MM.1S (cell line): ENCODE measurements at regions not wholly inside any gene's neighbourhood (a gene's known extent, or its start where the extent isn't known, plus 50 kb on each side); places are given as distances from the start of the nearest gene placed in this dataset.

Experiments
- DNase-seq: peaks from one replicate; pipeline ENCODE4 v3.0.0-alpha.2; 2015
- H2AFZ ChIP-seq: fragments of 300-600 bp; sonication (generic); 2 replicates; pipeline ENCODE4 v1.6.0; 2016; ENCODE audit warnings: antibody characterized with exemption, low read length
- H3F3A ChIP-seq: fragments of 300-600 bp; sonication (generic); 2 replicates; pipeline ENCODE4 v1.6.1; 2016; ENCODE audit warnings: mild to moderate bottlenecking, antibody characterized with exemption, low read length, moderate library complexity, mixed read lengths; ENCODE audit not compliant: insufficient read depth
- H3K27ac ChIP-seq: fragments of 300-600 bp; sonication (generic); 2 replicates; pipeline ENCODE4 v1.5.1; 2016; ENCODE audit warnings: mild to moderate bottlenecking, low read length
- H3K27me3 ChIP-seq: fragments of 300-600 bp; sonication (generic); replicated peaks from 2 replicates; pipeline ENCODE4 v1.6.0; 2016; ENCODE audit warnings: low read length; ENCODE audit not compliant: insufficient read depth
- H3K36me3 ChIP-seq: fragments of 300-600 bp; sonication (generic); replicated peaks from 2 replicates; pipeline ENCODE4 v1.6.1; 2016; ENCODE audit warnings: mild to moderate bottlenecking, low read length, mixed read lengths; ENCODE audit not compliant: insufficient read depth
- H3K4me1 ChIP-seq: fragments of 300-600 bp; sonication (generic); 2 replicates; pipeline ENCODE4 v1.6.1; 2016; ENCODE audit warnings: low read length, mixed read lengths
- H3K4me2 ChIP-seq: fragments of 300-600 bp; sonication (generic); 2 replicates; pipeline ENCODE4 v1.6.0; 2016; ENCODE audit warnings: low read depth, low read length
- H3K4me3 ChIP-seq: fragments of 300-600 bp; sonication (generic); 2 replicates; pipeline ENCODE4 v1.5.1; 2016; ENCODE audit warnings: low read length, mixed read lengths
- H3K79me2 ChIP-seq: fragments of 300-600 bp; sonication (generic); 2 replicates; pipeline ENCODE4 v1.6.1; 2016; ENCODE audit warnings: mixed run types, low read length, mixed read lengths
- H3K9ac ChIP-seq: fragments of 300-600 bp; sonication (generic); 2 replicates; pipeline ENCODE4 v1.6.1; 2016; ENCODE audit warnings: low read length, mixed read lengths
- H3K9me2 ChIP-seq: fragments of 300-600 bp; sonication (generic); replicated peaks from 2 replicates; pipeline ENCODE4 v1.6.1; 2016; ENCODE audit warnings: mild to moderate bottlenecking, low read length, mixed read lengths; ENCODE audit not compliant: insufficient read depth
- H3K9me3 ChIP-seq: fragments of 300-600 bp; sonication (generic); replicated peaks from 2 replicates; pipeline ENCODE4 v1.6.1; 2016; ENCODE audit warnings: mild to moderate bottlenecking, low read length, mixed read lengths; ENCODE audit not compliant: insufficient read depth
- H4K20me1 ChIP-seq: fragments of 300-600 bp; sonication (generic); 2 replicates; pipeline ENCODE4 v1.6.1; 2016; ENCODE audit warnings: mild to moderate bottlenecking, low read length, moderate library complexity, mixed read lengths; ENCODE audit not compliant: insufficient read depth
- EZH2 ChIP-seq: fragments of 300-600 bp; sonication (generic); optimal IDR thresholded peaks from 2 replicates; pipeline ENCODE3; 2017; ENCODE audit warnings: low read depth, mild to moderate bottlenecking, antibody characterized with exemption, low read length, mixed read lengths
- EZH2phosphoT487 ChIP-seq: fragments of 300-600 bp; sonication (generic); IDR thresholded peaks from 2 replicates; pipeline ENCODE4 v1.6.1; 2018; ENCODE audit warnings: antibody characterized with exemption, low read length
- TF ChIP-seq, protein P1 (sequence below): fragments of 300-600 bp; sonication (generic); IDR thresholded peaks from 2 replicates; pipeline ENCODE4 v1.5.1; 2016; ENCODE audit warnings: antibody characterized with exemption, low read length, mixed read lengths

DNA sequence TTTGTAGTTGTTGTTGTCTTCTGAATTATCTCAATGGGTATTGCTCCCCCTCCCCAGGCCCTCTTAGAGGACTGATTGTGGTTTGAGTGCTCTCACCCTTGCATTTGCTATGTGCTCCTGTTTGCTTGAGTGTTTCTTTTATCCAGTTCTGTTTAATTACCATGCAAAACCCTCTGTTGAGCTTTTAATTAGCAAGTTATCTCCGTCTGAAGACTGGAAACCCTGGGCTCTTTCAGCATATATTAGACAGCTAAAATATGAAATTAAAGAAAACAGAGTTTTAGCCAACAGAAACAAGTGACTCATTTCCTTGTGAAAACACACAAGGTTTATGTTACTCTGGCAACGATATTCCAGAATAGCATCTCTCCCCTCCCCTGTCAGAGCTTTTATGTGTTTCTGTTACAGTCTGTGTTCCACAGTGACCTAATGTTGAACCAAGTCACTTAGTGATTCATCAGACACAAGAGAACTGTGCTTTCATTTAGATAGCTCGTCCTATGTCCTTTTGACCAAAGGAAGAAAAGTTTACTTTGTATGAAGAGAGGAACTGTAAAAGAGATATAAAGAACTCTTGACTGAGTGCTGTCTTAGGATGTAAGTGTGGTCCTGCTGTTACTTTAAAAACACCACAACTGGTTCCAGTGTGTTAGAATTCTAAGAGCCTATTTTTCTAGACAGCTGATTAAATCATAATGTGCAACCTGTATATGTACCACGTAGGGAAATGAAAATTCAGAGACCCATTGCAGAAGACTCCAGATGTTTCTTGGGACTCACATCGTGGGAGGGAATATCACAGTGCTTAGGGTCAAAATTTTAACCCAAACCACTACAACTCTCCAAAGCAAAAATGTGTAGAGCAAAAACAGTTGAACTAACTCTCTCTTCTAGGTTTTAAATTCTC is 172.8 kb upstream of the RBMS1 start:
- Histone ChIP-seq H3K9me3 (no peaks in the 10 kb centered on the region), H3K36me3 (no peaks in the 10 kb centered on the region), H4K20me1 (no peaks in the 10 kb centered on the region), H3K4me1 (peaks cover 23% of the 10 kb centered on the region), H3K27ac (peak overlapping the region; percentile 89), H3F3A (peaks cover 21% of the 10 kb centered on the region), H3K9ac (peak overlapping the region; percentile 71), H3K79me2 (no peaks in the 10 kb centered on the region), H3K4me3 (peak overlapping the region; percentile 50), H3K4me2 (peak overlapping the region; percentile 93), H3K27me3 (no peaks in the 10 kb centered on the region), H2AFZ (peak overlapping the region; percentile 32), H3K9me2 (no peaks in the 10 kb centered on the region)
- peak; percentile 90 for DNase-seq
- TF ChIP-seq, protein P1, sequence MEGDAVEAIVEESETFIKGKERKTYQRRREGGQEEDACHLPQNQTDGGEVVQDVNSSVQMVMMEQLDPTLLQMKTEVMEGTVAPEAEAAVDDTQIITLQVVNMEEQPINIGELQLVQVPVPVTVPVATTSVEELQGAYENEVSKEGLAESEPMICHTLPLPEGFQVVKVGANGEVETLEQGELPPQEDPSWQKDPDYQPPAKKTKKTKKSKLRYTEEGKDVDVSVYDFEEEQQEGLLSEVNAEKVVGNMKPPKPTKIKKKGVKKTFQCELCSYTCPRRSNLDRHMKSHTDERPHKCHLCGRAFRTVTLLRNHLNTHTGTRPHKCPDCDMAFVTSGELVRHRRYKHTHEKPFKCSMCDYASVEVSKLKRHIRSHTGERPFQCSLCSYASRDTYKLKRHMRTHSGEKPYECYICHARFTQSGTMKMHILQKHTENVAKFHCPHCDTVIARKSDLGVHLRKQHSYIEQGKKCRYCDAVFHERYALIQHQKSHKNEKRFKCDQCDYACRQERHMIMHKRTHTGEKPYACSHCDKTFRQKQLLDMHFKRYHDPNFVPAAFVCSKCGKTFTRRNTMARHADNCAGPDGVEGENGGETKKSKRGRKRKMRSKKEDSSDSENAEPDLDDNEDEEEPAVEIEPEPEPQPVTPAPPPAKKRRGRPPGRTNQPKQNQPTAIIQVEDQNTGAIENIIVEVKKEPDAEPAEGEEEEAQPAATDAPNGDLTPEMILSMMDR: no peak
- no peak for TF ChIP-seq EZH2
- TF ChIP-seq EZH2phosphoT487: no peak

DNA sequence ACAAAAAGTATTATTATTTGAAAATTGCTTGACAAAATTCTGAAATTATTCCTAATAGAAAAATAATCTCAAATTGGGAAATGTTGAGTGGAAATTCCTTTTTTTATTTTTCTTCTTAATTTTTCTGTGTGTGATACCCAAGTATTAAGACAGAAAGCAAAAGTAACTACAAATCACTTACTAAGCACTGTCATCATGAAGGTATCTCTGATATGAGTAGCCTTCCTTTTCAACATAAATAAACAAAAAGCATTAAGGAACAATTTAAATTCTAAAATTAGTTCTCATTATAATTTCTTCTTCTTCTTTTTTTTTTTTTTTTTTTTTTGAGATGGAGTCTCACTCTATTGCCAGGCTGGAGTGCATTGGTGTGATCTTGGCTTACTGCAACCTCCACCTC is 174.2 kb upstream of the RBMS1 start:
- peak; percentile 40 for DNase-seq
- TF ChIP-seq EZH2 (no peak), EZH2phosphoT487 (no peak)
- TF ChIP-seq, protein P1: no peak
- peak overlapping the region; percentile 50 for H3K4me3 ChIP-seq
- no peaks in the 10 kb centered on the region for H3K9me2 ChIP-seq
- no peaks in the 10 kb centered on the region for H3K27me3 ChIP-seq
- peaks cover 21% of the 10 kb centered on the region for H3F3A ChIP-seq
- no peaks in the 10 kb centered on the region for H4K20me1 ChIP-seq
- peak overlapping the region; percentile 89 for H3K27ac ChIP-seq
- H3K79me2 ChIP-seq: no peaks in the 10 kb centered on the region
- H3K4me1 ChIP-seq: peaks cover 27% of the 10 kb centered on the region
- peak overlapping the region; percentile 71; the same call in 1 of the 2 replicates for H3K9ac ChIP-seq
- no peak overlapping the region for H2AFZ ChIP-seq
- H3K4me2 ChIP-seq: peak overlapping the region; percentile 93
- H3K9me3 ChIP-seq: no peaks in the 10 kb centered on the region
- H3K36me3 ChIP-seq: no peaks in the 10 kb centered on the region

DNA sequence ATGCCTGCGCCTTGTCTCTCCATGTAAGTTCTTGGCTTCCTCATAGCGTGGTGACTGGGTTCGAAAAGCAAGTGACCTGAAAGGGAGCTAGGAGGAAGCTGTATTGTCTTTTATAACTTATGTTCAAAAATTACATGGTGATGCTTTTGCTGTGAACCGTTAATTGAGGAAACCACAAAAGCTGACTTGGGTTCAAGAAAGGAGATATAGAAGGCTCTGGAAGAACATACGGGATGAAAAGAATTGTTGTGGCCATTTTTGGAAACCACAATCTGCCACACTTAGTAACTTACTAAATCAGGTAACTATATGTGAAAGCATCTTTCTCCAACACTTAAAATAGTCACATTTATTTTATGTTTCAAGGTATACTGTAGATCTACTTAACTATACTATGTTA is 177.0 kb upstream of the RBMS1 start:
- Histone ChIP-seq H3K27ac (peak overlapping the region; percentile 16; the same call in 1 of the 2 replicates), H3K9me3 (no peaks in the 10 kb centered on the region), H3K27me3 (no peaks in the 10 kb centered on the region), H3K4me2 (peak overlapping the region; percentile 41), H3K4me1 (peaks cover 33% of the 10 kb centered on the region), H4K20me1 (no peaks in the 10 kb centered on the region), H3F3A (peaks cover 21% of the 10 kb centered on the region), H3K36me3 (no peaks in the 10 kb centered on the region), H3K79me2 (no peaks in the 10 kb centered on the region), H3K9ac (no peak overlapping the region), H3K9me2 (no peaks in the 10 kb centered on the region), H2AFZ (peak overlapping the region; percentile 28; the same call in 1 of the 2 replicates), H3K4me3 (no peak overlapping the region)
- DNase-seq: peak; percentile 66
- TF ChIP-seq, protein P1: no peak
- no peak for TF ChIP-seq EZH2
- TF ChIP-seq EZH2phosphoT487: no peak
